Gastrocnemius medialis (tissue), 4 donors: ENCODE measurements at regions not wholly inside any gene's neighbourhood (a gene's known extent, or its start where the extent isn't known, plus 50 kb on each side); places are given as distances from the start of the nearest gene placed in this dataset.

Experiments used
- POLR2A ChIP-seq, 2 donors: fragments of 450-650 bp; IDR thresholded peaks; one replicate each; pipeline ENCODE4 v1.6.1; 2017; ENCODE audit warnings: antibody characterized with exemption in 2 of 2, mild to moderate bottlenecking in 2 of 2, moderate library complexity in 2 of 2
- TF ChIP-seq, protein P1 (sequence below), 5 experiments: fragments of 450-650 bp in 3 of 5; fragments of 200-600 bp in 2 of 5; sonication (generic) in 2 of 5; IDR thresholded peaks in 4 of 5; conservative IDR thresholded peaks in 1 of 5; 1 replicate in 4 of 5; 2 replicates in 1 of 5; pipeline ENCODE4 v1.5.1; 2016 to 2019; ENCODE audit warnings: antibody characterized with exemption in 5 of 5, mild to moderate bottlenecking in 3 of 5, moderate library complexity in 3 of 5

DNA sequence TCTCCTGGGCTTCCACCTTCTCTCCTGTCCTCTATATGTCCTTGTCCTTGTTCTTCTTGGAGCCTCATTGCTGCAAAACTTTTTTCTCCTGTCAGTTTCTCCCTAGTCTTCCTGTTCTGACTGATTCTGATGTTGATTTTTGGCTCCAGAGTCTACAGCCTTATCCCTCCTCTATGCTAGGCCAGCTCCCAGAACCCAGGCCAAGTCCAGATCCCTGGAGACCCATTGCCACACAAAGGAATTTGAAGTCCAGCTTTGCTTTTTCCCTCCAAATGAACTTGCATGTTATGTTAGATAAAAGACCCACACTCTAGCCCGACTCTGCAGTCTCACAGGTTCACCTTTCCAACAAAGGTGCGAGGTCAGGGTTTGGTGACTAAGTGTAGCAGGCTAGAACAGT lies 203.1 kb downstream of the FNDC1 start:
- TF ChIP-seq POLR2A (IDR thresholded peaks at IDR 0.05): no peak
- TF ChIP-seq, protein P1, sequence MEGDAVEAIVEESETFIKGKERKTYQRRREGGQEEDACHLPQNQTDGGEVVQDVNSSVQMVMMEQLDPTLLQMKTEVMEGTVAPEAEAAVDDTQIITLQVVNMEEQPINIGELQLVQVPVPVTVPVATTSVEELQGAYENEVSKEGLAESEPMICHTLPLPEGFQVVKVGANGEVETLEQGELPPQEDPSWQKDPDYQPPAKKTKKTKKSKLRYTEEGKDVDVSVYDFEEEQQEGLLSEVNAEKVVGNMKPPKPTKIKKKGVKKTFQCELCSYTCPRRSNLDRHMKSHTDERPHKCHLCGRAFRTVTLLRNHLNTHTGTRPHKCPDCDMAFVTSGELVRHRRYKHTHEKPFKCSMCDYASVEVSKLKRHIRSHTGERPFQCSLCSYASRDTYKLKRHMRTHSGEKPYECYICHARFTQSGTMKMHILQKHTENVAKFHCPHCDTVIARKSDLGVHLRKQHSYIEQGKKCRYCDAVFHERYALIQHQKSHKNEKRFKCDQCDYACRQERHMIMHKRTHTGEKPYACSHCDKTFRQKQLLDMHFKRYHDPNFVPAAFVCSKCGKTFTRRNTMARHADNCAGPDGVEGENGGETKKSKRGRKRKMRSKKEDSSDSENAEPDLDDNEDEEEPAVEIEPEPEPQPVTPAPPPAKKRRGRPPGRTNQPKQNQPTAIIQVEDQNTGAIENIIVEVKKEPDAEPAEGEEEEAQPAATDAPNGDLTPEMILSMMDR (IDR thresholded peaks at IDR 0.05 in 4 of 5, conservative IDR thresholded peaks at IDR 0.05 in 1 of 5): no peak
